Calu3 (cell line): ENCODE measurements at regions not wholly inside any gene's neighbourhood (a gene's known extent, or its start where the extent isn't known, plus 50 kb on each side); places are given as distances from the start of the nearest gene placed in this dataset.
"Not testable (repeated sequence)": the region's sequence is repeated elsewhere in the genome, so short reads cannot be mapped to it uniquely, and the experiment has no call there.

Source experiments
- BruUV-seq: library from RNA; stranded (reverse); fragments of 400-500 nt; replicated peaks from 2 replicates; lab custom pipeline; 2021; lab: Mats Ljungman, UMichigan
- CTCF ChIA-PET: fragments of 300-600 bp; sonication (Branson Sonifier 250); formaldehyde crosslinking; loops from one replicate; lab custom pipeline; 2022; ENCODE audit warnings: antibody characterized with exemption; lab: Charles Lee
- DNase-seq: peaks from one replicate; pipeline ENCODE4 v3.0.0; 2022
- H3K27ac Mint-ChIP-seq: one replicate; pipeline ENCODE4 v1.8.0; 2022; ENCODE audit warnings: mixed read lengths; ENCODE audit not compliant: unreplicated experiment
- H3K27me3 Mint-ChIP-seq: one replicate; pipeline ENCODE4 v1.8.0; 2022; ENCODE audit warnings: mixed read lengths; ENCODE audit not compliant: unreplicated experiment
- H3K36me3 Mint-ChIP-seq: one replicate; pipeline ENCODE4 v1.8.0; 2022; ENCODE audit warnings: mild to moderate bottlenecking, moderate library complexity, mixed read lengths; ENCODE audit not compliant: insufficient read depth, unreplicated experiment
- H3K4me1 Mint-ChIP-seq: one replicate; pipeline ENCODE4 v1.8.0; 2022; ENCODE audit warnings: mild to moderate bottlenecking, low read depth, mixed read lengths; ENCODE audit not compliant: unreplicated experiment
- H3K4me3 Mint-ChIP-seq: one replicate; pipeline ENCODE4 v1.8.0; 2022; ENCODE audit warnings: mild to moderate bottlenecking, low read depth, moderate library complexity, mixed read lengths; ENCODE audit not compliant: unreplicated experiment
- H3K9me3 Mint-ChIP-seq: one replicate; pipeline ENCODE4 v1.8.0; 2022; ENCODE audit warnings: low read depth, mixed read lengths; ENCODE audit not compliant: unreplicated experiment
- CTCF ChIP-seq: fragments of 200-600 bp; IDR thresholded peaks from one replicate; pipeline ENCODE4 v1.8.0; 2022; ENCODE audit warnings: antibody characterized with exemption; ENCODE audit not compliant: unreplicated experiment
- intact Hi-C: fragments of 100-400 bp; cut with micrococcal nuclease; formaldehyde crosslinking; loops from one replicate; pipeline ENCODE4 v1.10.0; 2022; ENCODE audit not compliant: unreplicated experiment

- Mint-ChIP-seq H3K4me1 (no peaks in the 10 kb centered on the region), H3K27ac (no peak overlapping the region)
- intact Hi-C loops: no loop called here
These were observed 154.1 kb upstream of the POGK start for GRCh38 chr1:166685200-166685599.

GRCh38 chr1:166685891-166686290 lies 153.4 kb upstream of the POGK start:
- intact Hi-C loops, DNase-seq, H3K27me3 Mint-ChIP-seq, BruUV-seq, H3K4me3 Mint-ChIP-seq, H3K27ac Mint-ChIP-seq, CTCF ChIA-PET, H3K36me3 Mint-ChIP-seq, H3K4me1 Mint-ChIP-seq: not testable (repeated sequence)
- peaks cover 10% of the 10 kb centered on the region for H3K9me3 Mint-ChIP-seq

More at GRCh38 chr1:166685200-166685599, 154.1 kb upstream of the POGK start:
- BruUV-seq: no TSS peak
- Mint-ChIP-seq H3K27me3 (no peaks in the 10 kb centered on the region), H3K4me3 (no peak overlapping the region), H3K36me3 (no peaks in the 10 kb centered on the region), H3K9me3 (peaks cover 10% of the 10 kb centered on the region)
- DNase-seq: no peak
- TF ChIP-seq CTCF: no peak
- CTCF ChIA-PET: no interaction called here

- intact Hi-C loops, DNase-seq: not testable (repeated sequence)
These were observed 148.7 kb upstream of the POGK start for GRCh38 chr1:166690596-166690995.

GRCh38 chr1:166691476-166691875 lies 147.8 kb upstream of the POGK start:
- H3K9me3 Mint-ChIP-seq: peaks cover 13% of the 10 kb centered on the region
- no peak overlapping the region for H3K27ac Mint-ChIP-seq
- no peaks in the 10 kb centered on the region for H3K27me3 Mint-ChIP-seq
- no TSS peak for BruUV-seq
- CTCF ChIA-PET: no interaction called here
- intact Hi-C loops: no loop called here
- TF ChIP-seq CTCF: no peak
- no peaks in the 10 kb centered on the region for H3K4me1 Mint-ChIP-seq
- no peak for DNase-seq
- no peak overlapping the region for H3K4me3 Mint-ChIP-seq
- H3K36me3 Mint-ChIP-seq: no peaks in the 10 kb centered on the region

More at GRCh38 chr1:166690596-166690995, 148.7 kb upstream of the POGK start:
- CTCF ChIA-PET, H3K27me3 Mint-ChIP-seq, H3K4me3 Mint-ChIP-seq, H3K4me1 Mint-ChIP-seq, H3K36me3 Mint-ChIP-seq, H3K27ac Mint-ChIP-seq, BruUV-seq: not testable (repeated sequence)
- peaks cover 16% of the 10 kb centered on the region for H3K9me3 Mint-ChIP-seq

GRCh38 chr1:166692346-166692745 lies 146.9 kb upstream of the POGK start:
- no peak for DNase-seq
- intact Hi-C loops: no loop called here
- BruUV-seq: no TSS peak

More at GRCh38 chr1:166692346-166692745, 146.9 kb upstream of the POGK start:
- H3K9me3 Mint-ChIP-seq: peaks cover 11% of the 10 kb centered on the region
- no peaks in the 10 kb centered on the region for H3K36me3 Mint-ChIP-seq
- H3K4me1 Mint-ChIP-seq: no peaks in the 10 kb centered on the region
- H3K4me3 Mint-ChIP-seq: no peak overlapping the region
- TF ChIP-seq CTCF: no peak
- CTCF ChIA-PET: no interaction called here
- no peaks in the 10 kb centered on the region for H3K27me3 Mint-ChIP-seq
- H3K27ac Mint-ChIP-seq: no peak overlapping the region
